Lower lobe of right lung (tissue), 2 donors: ENCODE measurements at regions not wholly inside any gene's neighbourhood (a gene's known extent, or its start where the extent isn't known, plus 50 kb on each side); places are given as distances from the start of the nearest gene placed in this dataset.

Source experiments
- ATAC-seq, 2 donors: fragments of 200-7000 bp; cut with Tn5 transposase; one replicate each; pipeline ENCODE4 v1.9.1; 2020 to 2022; ENCODE audit warnings: mild to moderate bottlenecking in 2 of 2, moderate library complexity in 2 of 2
- DNase-seq: peaks from one replicate; pipeline ENCODE4 v3.0.0-alpha.2; 2020
- H3K27ac ChIP-seq: fragments of 200-600 bp; one replicate; pipeline ENCODE4 v1.8.0; 2022
- H3K27me3 ChIP-seq: fragments of 200-600 bp; one replicate; pipeline ENCODE4 v1.8.0; 2022; ENCODE audit warnings: low read depth
- H3K36me3 ChIP-seq: fragments of 200-600 bp; one replicate; pipeline ENCODE4 v1.8.0; 2022; ENCODE audit warnings: mild to moderate bottlenecking
- H3K4me1 ChIP-seq: fragments of 200-600 bp; one replicate; pipeline ENCODE4 v1.8.0; 2022
- H3K4me3 ChIP-seq: fragments of 200-600 bp; one replicate; pipeline ENCODE4 v1.8.0; 2022; ENCODE audit warnings: mild to moderate bottlenecking
- H3K9me3 ChIP-seq: fragments of 200-600 bp; one replicate; pipeline ENCODE4 v1.8.0; 2022
- intact Hi-C: fragments of 100-400 bp; cut with DNase I; formaldehyde crosslinking; loops from one replicate; pipeline ENCODE4 v1.11.0; 2022
- TF ChIP-seq, protein P1 (sequence below): fragments of 200-600 bp; IDR thresholded peaks from one replicate; pipeline ENCODE4 v1.8.0; 2022; ENCODE audit warnings: antibody characterized with exemption, mild to moderate bottlenecking
- donor health status: DM: no; HTN: yes; CAD: no; lungs with severe emphysema.

DNA sequence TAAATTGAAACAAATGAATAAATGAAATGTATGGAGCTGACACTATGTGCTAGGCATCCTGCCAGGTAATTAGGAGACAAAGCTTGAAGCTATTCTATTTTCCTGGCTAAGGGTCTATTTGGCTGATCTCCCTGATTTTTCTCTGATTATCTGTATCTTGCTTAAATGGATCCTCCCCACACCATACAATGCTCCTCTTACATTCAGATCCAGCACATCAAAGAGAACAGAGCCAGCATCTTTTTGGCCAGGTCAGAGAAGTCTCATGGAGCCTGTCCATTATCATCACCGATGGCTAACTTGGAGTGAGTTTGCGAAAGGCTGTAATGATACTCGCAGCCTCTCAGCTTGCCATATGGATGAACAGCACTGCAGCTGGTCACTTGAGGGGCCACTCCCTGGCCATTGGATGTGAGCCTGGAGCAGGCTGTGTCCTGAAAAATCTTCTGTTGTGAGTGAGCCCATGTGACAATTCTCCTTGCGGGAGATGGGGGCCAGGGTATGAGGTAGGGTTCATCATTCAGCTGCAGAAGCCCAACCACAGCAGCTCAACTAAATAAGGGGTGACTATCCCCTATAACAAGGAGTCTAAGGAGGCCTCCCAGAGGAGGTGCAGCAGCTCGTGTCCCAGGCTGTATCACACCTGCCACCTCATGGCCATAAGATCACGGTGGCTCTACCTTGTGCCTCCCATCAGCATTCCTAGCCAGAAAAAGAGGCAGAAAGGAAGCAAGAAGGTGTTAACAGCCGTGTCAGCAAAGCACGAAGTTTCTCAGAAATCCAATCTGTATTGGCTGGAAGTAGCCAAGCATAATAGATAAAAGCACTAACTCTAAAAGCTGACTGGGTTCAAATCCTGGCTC, 69.3 kb upstream of the ST8SIA2 start:
- H3K27me3 ChIP-seq, result peaks cover 3% of the 10 kb centered on the region
- H3K4me1 ChIP-seq, result no peaks in the 10 kb centered on the region
- H3K9me3 ChIP-seq, result no peaks in the 10 kb centered on the region
- DNase-seq (no peak), ATAC-seq (no peak)
- no peak overlapping the region for H3K4me3 ChIP-seq
- intact Hi-C loops, result no loop called here
- TF ChIP-seq, protein P1, sequence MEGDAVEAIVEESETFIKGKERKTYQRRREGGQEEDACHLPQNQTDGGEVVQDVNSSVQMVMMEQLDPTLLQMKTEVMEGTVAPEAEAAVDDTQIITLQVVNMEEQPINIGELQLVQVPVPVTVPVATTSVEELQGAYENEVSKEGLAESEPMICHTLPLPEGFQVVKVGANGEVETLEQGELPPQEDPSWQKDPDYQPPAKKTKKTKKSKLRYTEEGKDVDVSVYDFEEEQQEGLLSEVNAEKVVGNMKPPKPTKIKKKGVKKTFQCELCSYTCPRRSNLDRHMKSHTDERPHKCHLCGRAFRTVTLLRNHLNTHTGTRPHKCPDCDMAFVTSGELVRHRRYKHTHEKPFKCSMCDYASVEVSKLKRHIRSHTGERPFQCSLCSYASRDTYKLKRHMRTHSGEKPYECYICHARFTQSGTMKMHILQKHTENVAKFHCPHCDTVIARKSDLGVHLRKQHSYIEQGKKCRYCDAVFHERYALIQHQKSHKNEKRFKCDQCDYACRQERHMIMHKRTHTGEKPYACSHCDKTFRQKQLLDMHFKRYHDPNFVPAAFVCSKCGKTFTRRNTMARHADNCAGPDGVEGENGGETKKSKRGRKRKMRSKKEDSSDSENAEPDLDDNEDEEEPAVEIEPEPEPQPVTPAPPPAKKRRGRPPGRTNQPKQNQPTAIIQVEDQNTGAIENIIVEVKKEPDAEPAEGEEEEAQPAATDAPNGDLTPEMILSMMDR, result no peak
- no peak overlapping the region for H3K27ac ChIP-seq
- H3K36me3 ChIP-seq, result no peaks in the 10 kb centered on the region

DNA sequence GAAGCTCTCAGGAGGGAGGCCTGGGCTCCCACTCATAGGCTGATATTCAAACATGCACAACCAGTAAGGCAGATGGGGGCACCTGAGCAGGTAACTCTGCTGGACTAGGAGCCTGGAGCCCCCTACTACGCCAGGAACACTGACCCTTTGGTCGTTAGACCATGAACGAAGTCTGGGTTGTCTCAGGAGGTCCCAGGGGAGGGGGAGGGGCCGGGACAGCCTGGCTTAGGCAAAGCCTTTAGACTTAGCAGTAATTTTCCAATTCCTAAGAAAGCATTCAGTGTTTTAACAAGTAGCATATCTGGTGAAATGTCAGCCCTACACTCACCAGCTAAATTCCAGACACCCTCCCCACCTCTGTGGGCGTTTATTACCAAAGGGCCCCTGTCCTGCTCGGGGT, 67.4 kb upstream of the ST8SIA2 start:
- ATAC-seq (no peak), DNase-seq (no peak)
- Histone ChIP-seq H3K36me3 (no peaks in the 10 kb centered on the region), H3K4me3 (no peak overlapping the region), H3K9me3 (no peaks in the 10 kb centered on the region), H3K27me3 (peaks cover 3% of the 10 kb centered on the region), H3K4me1 (no peaks in the 10 kb centered on the region), H3K27ac (no peak overlapping the region)
- TF ChIP-seq, protein P1, result no peak
- intact Hi-C loops, result no loop called here

DNA sequence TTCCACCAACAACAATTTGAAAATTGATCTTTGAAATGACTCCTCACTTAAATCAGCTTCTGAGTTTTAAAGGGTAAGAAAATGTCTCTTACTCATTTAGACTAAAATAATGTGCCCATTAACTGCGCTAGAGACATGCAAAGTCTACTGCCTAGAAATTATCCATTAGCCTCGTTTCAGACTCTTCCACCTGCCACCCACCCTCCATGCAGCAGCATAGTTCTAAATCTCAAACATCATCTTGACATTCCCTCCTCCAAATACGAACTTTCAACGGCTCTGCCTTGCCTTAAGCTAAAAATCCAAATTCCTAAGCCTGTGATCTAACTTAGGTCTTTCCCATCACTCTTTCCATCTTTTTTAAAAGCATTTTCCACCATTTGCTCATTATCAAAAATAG, 66.6 kb upstream of the ST8SIA2 start:
- DNase-seq, result no peak
- TF ChIP-seq, protein P1, result no peak
- Histone ChIP-seq H3K9me3 (no peaks in the 10 kb centered on the region), H3K4me3 (no peak overlapping the region), H3K4me1 (no peaks in the 10 kb centered on the region), H3K36me3 (no peaks in the 10 kb centered on the region), H3K27me3 (peaks cover 3% of the 10 kb centered on the region), H3K27ac (no peak overlapping the region)
- intact Hi-C loops, result no loop called here
- ATAC-seq, result no peak

DNA sequence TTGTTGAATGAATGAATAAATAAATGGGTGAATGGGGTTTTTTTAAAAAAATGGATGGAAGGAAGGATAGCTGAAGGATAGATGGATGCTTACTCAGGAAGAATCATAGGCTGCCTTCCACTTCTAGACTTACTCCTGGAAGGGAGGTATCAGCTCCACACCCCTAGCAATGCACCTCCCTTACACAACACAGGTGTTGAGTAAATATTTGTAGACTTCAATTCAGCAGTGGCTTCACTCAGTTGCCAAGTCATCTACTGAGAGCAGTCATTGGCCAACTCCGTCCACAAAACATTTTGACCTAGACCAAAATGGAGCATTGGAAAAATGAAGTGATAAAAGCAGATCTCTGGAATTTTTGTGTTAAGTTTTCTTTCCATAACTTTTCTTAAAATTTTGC, 65.5 kb upstream of the ST8SIA2 start:
- TF ChIP-seq, protein P1, result no peak
- Histone ChIP-seq H3K27ac (no peak overlapping the region), H3K4me1 (no peaks in the 10 kb centered on the region), H3K27me3 (peaks cover 3% of the 10 kb centered on the region), H3K9me3 (peaks cover 6% of the 10 kb centered on the region), H3K4me3 (no peak overlapping the region), H3K36me3 (no peaks in the 10 kb centered on the region)
- peak in 1 of 2 donors; percentile 58 for ATAC-seq
- DNase-seq, result no peak
- intact Hi-C loops, result no loop called here

DNA sequence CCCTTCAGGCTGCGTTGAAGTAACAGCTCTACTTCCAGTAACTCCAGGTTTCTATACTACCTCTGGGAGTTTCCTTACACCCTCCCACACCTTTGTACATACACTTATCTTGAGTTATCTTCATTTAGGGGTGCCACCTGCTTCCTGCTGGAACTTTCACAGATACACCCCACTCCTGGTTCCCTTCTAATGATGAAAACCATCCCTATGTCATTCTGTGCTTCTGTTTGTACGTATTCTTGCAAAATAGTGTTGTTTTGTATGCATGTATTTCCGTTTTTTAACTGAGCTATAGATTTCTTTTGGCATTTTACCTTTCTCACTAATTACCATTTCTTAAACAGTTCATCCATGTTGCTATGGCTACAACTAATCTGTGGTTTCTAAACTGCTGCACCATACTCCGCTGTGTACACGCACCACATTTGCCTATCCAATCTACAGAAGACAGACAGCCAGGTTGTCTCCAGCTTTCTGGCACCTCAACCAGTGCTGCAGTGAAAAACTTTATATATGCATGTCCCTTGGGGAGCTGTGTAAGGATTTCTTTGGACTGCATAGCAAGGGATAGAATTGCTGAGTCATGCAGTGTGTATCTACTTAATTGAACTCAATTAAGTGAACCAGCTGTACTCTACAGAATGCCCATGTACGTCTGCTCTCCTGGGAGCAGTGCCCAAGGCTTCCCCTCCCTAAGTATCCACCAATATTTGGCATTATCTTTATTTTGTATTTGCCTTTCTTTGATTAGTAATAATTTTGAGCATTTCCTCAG, 61.4 kb upstream of the ST8SIA2 start:
- no peak for DNase-seq
- H3K27me3 ChIP-seq, result no peaks in the 10 kb centered on the region
- H3K4me3 ChIP-seq, result no peak overlapping the region
- H3K9me3 ChIP-seq, result peaks cover 6% of the 10 kb centered on the region
- no peak for ATAC-seq
- no peak overlapping the region for H3K27ac ChIP-seq
- H3K4me1 ChIP-seq, result no peaks in the 10 kb centered on the region
- no peaks in the 10 kb centered on the region for H3K36me3 ChIP-seq
- TF ChIP-seq, protein P1, result no peak
- intact Hi-C loops, result no loop called here
